CD14-positive monocyte (primary cell): ENCODE measurements at regions not wholly inside any gene's neighbourhood (a gene's known extent, or its start where the extent isn't known, plus 50 kb on each side); places are given as distances from the start of the nearest gene placed in this dataset.

Experiments used
- DNase-seq, 3 donors: peaks; one replicate each; pipeline ENCODE4 v3.0.0-alpha.2; 2011 to 2022
- H2AFZ ChIP-seq: 2 replicates; pipeline ENCODE4 v1.6.0; 2012; ENCODE audit warnings: mild to moderate bottlenecking, low read depth, low read length, inconsistent platforms; ENCODE audit not compliant: insufficient read depth, poor library complexity, severe bottlenecking
- H3K27ac ChIP-seq, 2 donors: 1 replicate in 1 of 2; 2 replicates in 1 of 2; pipeline ENCODE4 v1.5.1; 2012 to 2013; ENCODE audit warnings: low read length in 2 of 2, control low read depth in 1 of 2, inconsistent platforms in 1 of 2, low read depth in 1 of 2, mild to moderate bottlenecking in 1 of 2
- H3K27me3 ChIP-seq, 2 donors: one replicate each; pipeline versions ENCODE4 v1.6.0 to v1.6.1; 2011 to 2013; ENCODE audit warnings: low read length in 2 of 2; ENCODE audit not compliant: control insufficient read depth in 2 of 2, insufficient read depth in 2 of 2
- H3K36me3 ChIP-seq, 2 donors: replicated peaks in 1 of 2; 1 replicate in 1 of 2; 2 replicates in 1 of 2; pipeline versions ENCODE4 v1.5.1 to v1.6.1; 2012 to 2013; ENCODE audit warnings: low read length in 2 of 2, control low read depth in 1 of 2, inconsistent platforms in 1 of 2, mild to moderate bottlenecking in 1 of 2; ENCODE audit not compliant: insufficient read depth in 2 of 2, control insufficient read depth in 1 of 2
- H3K4me1 ChIP-seq, 2 donors: 1 replicate in 1 of 2; 2 replicates in 1 of 2; pipeline versions ENCODE4 v1.5.1 to v1.6.1; 2012 to 2013; ENCODE audit warnings: low read length in 2 of 2, control low read depth in 1 of 2, inconsistent platforms in 1 of 2, mild to moderate bottlenecking in 1 of 2, moderate library complexity in 1 of 2; ENCODE audit not compliant: insufficient read depth in 2 of 2, control insufficient read depth in 1 of 2
- H3K4me2 ChIP-seq: replicated peaks from 2 replicates; pipeline ENCODE3; 2012; ENCODE audit warnings: low read length, moderate library complexity, mild to moderate bottlenecking; ENCODE audit not compliant: poor library complexity, severe bottlenecking; ENCODE audit errors: extremely low read depth
- H3K4me3 ChIP-seq, 3 experiments: fragments of 200-600 bp in 1 of 3; sonication (generic) in 1 of 3; replicated peaks in 1 of 3; 1 replicate in 2 of 3; 2 replicates in 1 of 3; pipeline ENCODE4 v1.5.1; 2011 to 2013; ENCODE audit warnings: low read length in 3 of 3, mild to moderate bottlenecking in 3 of 3, control low read depth in 2 of 3, low read depth in 2 of 3, inconsistent platforms in 1 of 3, moderate library complexity in 1 of 3
- H3K79me2 ChIP-seq: 2 replicates; pipeline ENCODE4 v1.6.0; 2012; ENCODE audit warnings: mild to moderate bottlenecking, control low read depth, inconsistent platforms, low read length, moderate library complexity; ENCODE audit not compliant: insufficient read depth
- H3K9ac ChIP-seq: 2 replicates; pipeline ENCODE4 v1.6.0; 2017; ENCODE audit warnings: low read length, mild to moderate bottlenecking; ENCODE audit not compliant: insufficient read depth, poor library complexity, severe bottlenecking
- H3K9me3 ChIP-seq, 2 donors: replicated peaks in 1 of 2; 1 replicate in 1 of 2; 2 replicates in 1 of 2; pipeline versions ENCODE4 v1.5.1 to v1.6.1; 2012 to 2013; ENCODE audit warnings: low read length in 2 of 2, control low read depth in 1 of 2; ENCODE audit not compliant: control insufficient read depth in 1 of 2, insufficient read depth in 1 of 2
- H4K20me1 ChIP-seq: 2 replicates; pipeline ENCODE4 v1.6.0; 2012; ENCODE audit warnings: mild to moderate bottlenecking, low read length, control low read depth, moderate library complexity; ENCODE audit not compliant: insufficient read depth
- H3K27ac Mint-ChIP-seq, 7 donors: one replicate each; pipeline ENCODE4 v1.8.0; 2020; ENCODE audit warnings: mild to moderate bottlenecking in 7 of 7, mixed read lengths in 7 of 7, moderate library complexity in 6 of 7, inconsistent platforms in 2 of 7
- H3K27me3 Mint-ChIP-seq, 3 donors: one replicate each; pipeline ENCODE4 v1.8.0; 2021 to 2022; ENCODE audit warnings: low read depth in 3 of 3, mild to moderate bottlenecking in 3 of 3, mixed read lengths in 3 of 3, moderate library complexity in 3 of 3, inconsistent platforms in 1 of 3
- H3K36me3 Mint-ChIP-seq, 2 donors: one replicate each; pipeline ENCODE4 v1.8.0; 2020; ENCODE audit warnings: mixed read lengths in 2 of 2, inconsistent platforms in 1 of 2, mild to moderate bottlenecking in 1 of 2
- H3K4me1 Mint-ChIP-seq: one replicate; pipeline ENCODE4 v1.8.0; 2020; ENCODE audit warnings: mild to moderate bottlenecking, mixed read lengths
- H3K4me3 Mint-ChIP-seq, 2 donors: one replicate each; pipeline ENCODE4 v1.8.0; 2020; ENCODE audit warnings: mild to moderate bottlenecking in 2 of 2, mixed read lengths in 2 of 2, moderate library complexity in 1 of 2
- H3K9me3 Mint-ChIP-seq, 7 donors: one replicate each; pipeline ENCODE4 v1.8.0; 2020 to 2022; ENCODE audit warnings: mixed read lengths in 7 of 7, mild to moderate bottlenecking in 6 of 7, moderate library complexity in 6 of 7, inconsistent platforms in 2 of 7
- WGBS: methylation state at CpG from one replicate; pipeline ENCODE4 v1.1.5; 2013; ENCODE audit warnings: missing lambda C conversion rate; ENCODE audit not compliant: insufficient coverage; 5-methylcytosine and 5-hydroxymethylcytosine counted together
- intact Hi-C, 2 donors: fragments of 100-400 bp; cut with micrococcal nuclease; formaldehyde crosslinking; loops; one replicate each; pipeline versions ENCODE4 v1.15.0 to v1.15.1; 2023
- TF ChIP-seq, protein P1 (sequence below): fragments of 200-600 bp; IDR thresholded peaks from one replicate; pipeline ENCODE4 v1.8.0; 2022; ENCODE audit warnings: antibody characterized with exemption, mild to moderate bottlenecking

DNA sequence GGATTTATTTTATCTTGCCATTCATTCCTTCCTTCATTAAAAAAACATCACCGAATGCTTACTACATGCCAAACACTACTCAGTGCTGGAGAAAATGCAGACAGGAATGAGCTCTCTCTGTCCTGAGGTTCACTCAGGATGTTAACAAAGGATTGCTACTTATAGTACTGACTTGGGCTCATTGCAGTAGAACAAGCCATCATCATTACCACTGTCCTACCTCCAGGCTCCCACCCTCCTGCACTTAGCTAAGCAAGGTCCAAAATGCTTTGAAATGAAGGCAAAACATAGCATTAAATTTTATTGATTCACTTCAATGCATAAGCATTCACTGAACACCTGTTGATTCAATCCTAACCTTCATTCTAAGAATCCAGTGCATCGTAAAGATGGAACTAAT is 159.8 kb upstream of the RADX start:
- H3K27ac Mint-ChIP-seq, result no peak overlapping the region
- no CpG with 5 or more reads among the region's 2 CpGs for WGBS

DNA sequence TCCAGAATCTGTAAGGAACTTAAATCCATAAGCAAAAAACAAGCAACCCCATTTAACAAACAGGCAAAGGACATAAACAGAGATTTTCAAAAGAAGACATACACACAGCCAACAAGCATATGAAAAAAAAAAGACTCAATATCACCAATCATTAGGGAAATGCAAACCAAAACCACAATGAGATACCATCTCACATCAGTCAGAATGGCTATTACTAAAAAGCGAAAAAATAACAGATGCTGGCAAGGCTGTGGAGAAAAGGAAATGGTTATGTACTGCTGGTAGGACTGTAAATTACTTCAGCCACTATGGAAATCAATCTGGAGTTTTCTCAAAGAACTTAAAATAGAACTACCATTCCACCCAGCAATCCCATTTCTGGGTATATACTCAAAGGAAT is 156.8 kb upstream of the RADX start:
- H3K4me1 Mint-ChIP-seq, result no peaks in the 10 kb centered on the region
- no CpG with 5 or more reads among the region's 1 CpG for WGBS
- Histone ChIP-seq H3K4me2 (no peak overlapping the region), H3K4me3 (no peak overlapping the region), H2AFZ (no peak overlapping the region), H3K9ac (no peak overlapping the region), H3K79me2 (no peaks in the 10 kb centered on the region), H3K4me1 (no peaks in the 10 kb centered on the region), H4K20me1 (no peaks in the 10 kb centered on the region), H3K36me3 (no peaks in the 10 kb centered on the region), H3K27ac (no peak overlapping the region), H3K27me3 (no peaks in the 10 kb centered on the region), H3K9me3 (no peaks in the 10 kb centered on the region)
- DNase-seq, result no peak
- intact Hi-C loops, result no loop called here
- peaks cover 0 to 3% (median 0%) of the 10 kb centered on the region in 7 donors for H3K9me3 Mint-ChIP-seq
- no peak overlapping the region for H3K4me3 Mint-ChIP-seq
- H3K27me3 Mint-ChIP-seq, result peaks cover 0 to 2% (median 1%) of the 10 kb centered on the region in 3 donors
- TF ChIP-seq, protein P1, sequence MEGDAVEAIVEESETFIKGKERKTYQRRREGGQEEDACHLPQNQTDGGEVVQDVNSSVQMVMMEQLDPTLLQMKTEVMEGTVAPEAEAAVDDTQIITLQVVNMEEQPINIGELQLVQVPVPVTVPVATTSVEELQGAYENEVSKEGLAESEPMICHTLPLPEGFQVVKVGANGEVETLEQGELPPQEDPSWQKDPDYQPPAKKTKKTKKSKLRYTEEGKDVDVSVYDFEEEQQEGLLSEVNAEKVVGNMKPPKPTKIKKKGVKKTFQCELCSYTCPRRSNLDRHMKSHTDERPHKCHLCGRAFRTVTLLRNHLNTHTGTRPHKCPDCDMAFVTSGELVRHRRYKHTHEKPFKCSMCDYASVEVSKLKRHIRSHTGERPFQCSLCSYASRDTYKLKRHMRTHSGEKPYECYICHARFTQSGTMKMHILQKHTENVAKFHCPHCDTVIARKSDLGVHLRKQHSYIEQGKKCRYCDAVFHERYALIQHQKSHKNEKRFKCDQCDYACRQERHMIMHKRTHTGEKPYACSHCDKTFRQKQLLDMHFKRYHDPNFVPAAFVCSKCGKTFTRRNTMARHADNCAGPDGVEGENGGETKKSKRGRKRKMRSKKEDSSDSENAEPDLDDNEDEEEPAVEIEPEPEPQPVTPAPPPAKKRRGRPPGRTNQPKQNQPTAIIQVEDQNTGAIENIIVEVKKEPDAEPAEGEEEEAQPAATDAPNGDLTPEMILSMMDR, result no peak
- H3K36me3 Mint-ChIP-seq, result no peaks in the 10 kb centered on the region
- H3K27ac Mint-ChIP-seq, result peak overlapping the region in 1 of 7 donors; percentile 65

More for the DNA sequence above, 159.8 kb upstream of the RADX start:
- H3K9me3 Mint-ChIP-seq, result peaks cover 0 to 6% (median 0%) of the 10 kb centered on the region in 7 donors
- intact Hi-C loops, result no loop called here
- no peak overlapping the region for H3K9ac ChIP-seq
- H3K9me3 ChIP-seq, result no peaks in the 10 kb centered on the region
- no peaks in the 10 kb centered on the region for H4K20me1 ChIP-seq
- H3K27me3 ChIP-seq, result no peaks in the 10 kb centered on the region
- no peaks in the 10 kb centered on the region for H3K27me3 Mint-ChIP-seq
- H3K36me3 ChIP-seq, result no peaks in the 10 kb centered on the region
- no peak overlapping the region for H3K4me2 ChIP-seq
- H3K4me1 Mint-ChIP-seq, result no peaks in the 10 kb centered on the region
- no peaks in the 10 kb centered on the region for H3K4me1 ChIP-seq
- no peak overlapping the region for H3K4me3 ChIP-seq
- TF ChIP-seq, protein P1, result no peak
- DNase-seq, result no peak
- no peak overlapping the region for H3K27ac ChIP-seq
- no peaks in the 10 kb centered on the region for H3K79me2 ChIP-seq
- no peak overlapping the region for H3K4me3 Mint-ChIP-seq
- no peaks in the 10 kb centered on the region for H3K36me3 Mint-ChIP-seq
- H2AFZ ChIP-seq, result no peak overlapping the region
